ENCODE measurements at regions not wholly inside any gene's neighbourhood (a gene's known extent, or its start where the extent isn't known, plus 50 kb on each side); places are given as distances from the start of the nearest gene placed in this dataset.

DNA sequence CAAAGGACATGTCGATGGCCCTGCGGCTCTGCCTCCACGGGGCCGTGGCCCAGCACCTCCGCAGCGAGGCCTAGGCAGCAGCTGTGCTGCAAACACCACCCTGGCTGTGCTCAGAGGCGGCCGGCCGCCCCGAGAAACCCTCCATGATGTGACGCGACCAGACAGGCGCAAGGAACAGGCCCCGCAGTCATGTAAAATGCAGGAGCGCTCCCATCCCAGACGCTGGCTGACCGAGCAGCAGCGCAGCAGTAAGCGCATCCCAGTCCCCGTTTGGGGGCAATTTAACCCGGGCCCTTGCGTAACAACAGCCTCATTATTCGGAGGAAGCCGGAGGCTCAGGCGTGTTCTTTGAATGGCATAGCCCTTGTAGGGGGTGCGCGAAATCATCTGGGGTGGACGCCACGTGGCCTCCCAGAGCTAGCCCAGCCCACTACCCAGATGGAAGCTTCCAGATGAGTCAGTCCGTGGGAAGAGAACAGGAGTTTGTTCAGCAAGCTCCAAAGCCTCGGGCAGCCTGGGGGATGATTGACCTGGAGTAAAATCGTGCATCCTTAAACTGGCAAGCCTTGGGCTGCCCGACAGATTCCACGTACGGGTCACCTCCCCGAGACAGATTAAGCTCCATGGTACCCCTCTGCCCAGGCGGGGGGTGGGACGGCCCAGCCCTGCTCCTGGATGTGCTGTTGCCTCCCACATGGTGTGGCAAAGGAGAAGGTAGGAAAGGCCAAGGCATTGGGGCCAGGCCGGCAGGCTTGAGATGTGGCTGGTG, 124.0 kb downstream of the HMX1 start:
- H3K27me3 ChIP-seq (ENCODE audit: control insufficient read depth in 2 of 2, insufficient read depth in 1 of 2, low read length in 1 of 2): no peaks in the 10 kb centered on the region
- no peak overlapping the region for H3K27ac ChIP-seq (ENCODE audit: low read depth in 1 of 2, low read length in 1 of 2)
- H3K36me3 ChIP-seq (ENCODE audit: control insufficient read depth in 2 of 2, insufficient read depth in 2 of 2, low read length in 1 of 2): no peaks in the 10 kb centered on the region
- WGBS: 89% methylated on average over 39 of the region's 39 CpGs
- DNase-seq (ENCODE audit: low read depth in 6 of 9, low spot score in 9 of 9): no peak
- H3K4me3 ChIP-seq (ENCODE audit: low read length in 2 of 2): no peak overlapping the region
- no peaks in the 10 kb centered on the region for H3K4me1 ChIP-seq (ENCODE audit: control insufficient read depth in 2 of 2, insufficient read depth in 2 of 2, low read length in 2 of 2)
- H3K9me3 ChIP-seq (ENCODE audit: control insufficient read depth in 2 of 2, insufficient read depth in 1 of 2, low read length in 1 of 2): no peaks in the 10 kb centered on the region

DNA sequence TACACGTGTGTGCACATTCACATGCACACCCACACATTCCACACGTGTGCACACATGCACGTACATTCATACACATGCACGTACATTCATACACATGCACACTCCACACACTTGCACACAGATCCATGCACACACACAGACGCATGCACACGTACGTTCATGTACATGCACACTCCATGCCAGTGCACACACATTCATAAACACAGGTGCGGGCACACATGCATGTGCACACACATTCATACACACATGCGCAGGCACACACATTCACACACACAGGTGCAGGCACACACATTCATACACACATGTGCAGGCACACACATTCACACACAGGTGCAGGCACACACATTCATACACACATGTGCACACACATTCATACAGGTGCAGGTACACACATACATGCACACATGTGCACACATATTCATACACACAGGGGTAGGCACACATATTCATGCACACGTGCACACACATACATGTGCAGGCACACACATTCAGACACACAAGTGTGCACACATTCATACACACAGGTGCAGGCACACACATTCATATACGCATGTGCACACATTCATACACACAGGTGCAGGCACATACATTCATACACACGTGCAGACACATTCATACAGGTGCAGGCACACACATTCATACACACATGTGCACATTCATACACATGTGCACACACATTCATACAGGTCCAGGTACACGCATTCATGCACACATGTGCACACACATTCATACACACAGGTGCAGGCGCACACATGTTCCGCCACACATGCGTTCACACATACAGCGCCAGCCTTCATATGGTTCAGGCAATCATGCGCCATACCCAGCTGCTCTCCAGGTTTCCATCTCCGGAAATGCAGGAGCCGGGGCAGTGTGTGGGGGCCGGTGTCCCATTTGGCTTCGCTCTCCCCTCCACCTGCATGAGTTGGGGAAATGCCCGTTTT, 124.8 kb downstream of the HMX1 start:
- DNase-seq (ENCODE audit: low read depth in 6 of 9, low spot score in 9 of 9): no peak
- Histone ChIP-seq H3K4me3 (ENCODE audit: low read length in 2 of 2) (no peak overlapping the region), H3K27ac (ENCODE audit: low read depth in 1 of 2, low read length in 1 of 2) (no peak overlapping the region), H3K27me3 (ENCODE audit: control insufficient read depth in 2 of 2, insufficient read depth in 1 of 2, low read length in 1 of 2) (no peaks in the 10 kb centered on the region), H3K9me3 (ENCODE audit: control insufficient read depth in 2 of 2, insufficient read depth in 1 of 2, low read length in 1 of 2) (no peaks in the 10 kb centered on the region), H3K4me1 (ENCODE audit: control insufficient read depth in 2 of 2, insufficient read depth in 2 of 2, low read length in 2 of 2) (no peaks in the 10 kb centered on the region), H3K36me3 (ENCODE audit: control insufficient read depth in 2 of 2, insufficient read depth in 2 of 2, low read length in 1 of 2) (no peaks in the 10 kb centered on the region)
- 97% methylated on average over 23 of the region's 23 CpGs for WGBS

DNA sequence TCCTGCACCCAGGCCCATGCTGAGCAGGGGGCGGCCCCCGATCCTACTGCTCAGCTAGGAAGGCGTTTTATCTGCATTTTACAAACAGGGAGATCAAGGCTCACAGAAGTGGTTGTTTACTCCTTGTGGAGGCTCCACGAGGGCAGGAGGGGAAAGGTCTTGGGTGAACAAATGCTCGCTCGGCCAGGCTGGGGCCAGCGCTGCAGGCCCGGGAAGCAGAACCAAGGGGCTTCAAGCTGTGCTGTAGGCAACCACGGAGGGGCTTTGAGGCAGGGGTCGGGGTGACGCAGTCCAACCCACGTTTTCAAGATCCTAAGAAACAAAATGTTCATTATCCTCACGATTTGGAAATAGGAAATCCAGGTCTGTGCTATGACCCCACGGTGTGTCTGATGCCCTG, 125.8 kb downstream of the HMX1 start:
- no peak for DNase-seq (ENCODE audit: low read depth in 6 of 9, low spot score in 9 of 9)
- Histone ChIP-seq H3K4me1 (ENCODE audit: control insufficient read depth in 2 of 2, insufficient read depth in 2 of 2, low read length in 2 of 2) (no peaks in the 10 kb centered on the region), H3K27ac (ENCODE audit: low read depth in 1 of 2, low read length in 1 of 2) (no peak overlapping the region), H3K4me3 (ENCODE audit: low read length in 2 of 2) (no peak overlapping the region), H3K36me3 (ENCODE audit: control insufficient read depth in 2 of 2, insufficient read depth in 2 of 2, low read length in 1 of 2) (no peaks in the 10 kb centered on the region), H3K27me3 (ENCODE audit: control insufficient read depth in 2 of 2, insufficient read depth in 1 of 2, low read length in 1 of 2) (no peaks in the 10 kb centered on the region), H3K9me3 (ENCODE audit: control insufficient read depth in 2 of 2, insufficient read depth in 1 of 2, low read length in 1 of 2) (no peaks in the 10 kb centered on the region)
- 76% methylated on average over 14 of the region's 14 CpGs for WGBS

DNA sequence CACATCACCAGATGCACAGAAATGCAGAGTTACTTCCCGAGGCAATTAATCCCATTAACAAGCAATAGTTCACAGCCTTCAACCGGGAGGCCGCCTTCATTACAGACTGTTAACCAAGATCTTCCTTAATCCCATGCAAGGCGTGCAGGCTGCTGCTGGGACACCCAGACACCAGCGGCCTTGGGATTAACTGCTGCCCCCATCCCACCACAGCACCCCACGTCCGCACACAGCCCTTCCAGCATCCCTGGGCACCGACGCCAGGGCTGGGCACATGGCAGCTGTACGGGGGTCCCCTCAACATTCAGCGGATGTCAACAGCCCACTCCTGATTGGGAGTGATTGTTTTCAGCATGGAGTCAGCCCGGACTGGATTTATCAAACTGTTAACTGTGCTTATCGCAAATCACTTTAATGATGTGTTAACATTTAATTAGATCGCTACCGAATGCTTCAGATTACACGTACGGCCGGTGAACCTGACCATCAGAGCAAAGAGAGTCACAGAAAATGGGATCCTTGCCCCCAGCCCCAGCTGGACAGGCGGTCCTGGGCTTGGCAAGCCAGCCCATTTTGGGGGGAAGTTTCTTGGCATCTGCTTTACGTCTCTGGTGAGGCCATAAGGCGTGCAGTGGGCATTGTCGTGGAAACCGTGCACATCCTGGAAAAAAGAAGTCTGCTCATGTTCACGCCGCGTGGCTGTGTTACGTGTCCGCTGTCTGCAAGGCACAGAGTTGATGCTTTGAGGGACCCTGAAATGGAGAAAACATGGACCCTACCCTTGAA, 126.4 kb downstream of the HMX1 start:
- DNase-seq (ENCODE audit: low read depth in 6 of 9, low spot score in 9 of 9): no peak
- H3K36me3 ChIP-seq (ENCODE audit: control insufficient read depth in 2 of 2, insufficient read depth in 2 of 2, low read length in 1 of 2): no peaks in the 10 kb centered on the region
- no peaks in the 10 kb centered on the region for H3K9me3 ChIP-seq (ENCODE audit: control insufficient read depth in 2 of 2, insufficient read depth in 1 of 2, low read length in 1 of 2)
- H3K4me1 ChIP-seq (ENCODE audit: control insufficient read depth in 2 of 2, insufficient read depth in 2 of 2, low read length in 2 of 2): no peaks in the 10 kb centered on the region
- 93% methylated on average over 28 of the region's 28 CpGs for WGBS
- H3K4me3 ChIP-seq (ENCODE audit: low read length in 2 of 2): no peak overlapping the region
- H3K27me3 ChIP-seq (ENCODE audit: control insufficient read depth in 2 of 2, insufficient read depth in 1 of 2, low read length in 1 of 2): no peaks in the 10 kb centered on the region
- H3K27ac ChIP-seq (ENCODE audit: low read depth in 1 of 2, low read length in 1 of 2): no peak overlapping the region

DNA sequence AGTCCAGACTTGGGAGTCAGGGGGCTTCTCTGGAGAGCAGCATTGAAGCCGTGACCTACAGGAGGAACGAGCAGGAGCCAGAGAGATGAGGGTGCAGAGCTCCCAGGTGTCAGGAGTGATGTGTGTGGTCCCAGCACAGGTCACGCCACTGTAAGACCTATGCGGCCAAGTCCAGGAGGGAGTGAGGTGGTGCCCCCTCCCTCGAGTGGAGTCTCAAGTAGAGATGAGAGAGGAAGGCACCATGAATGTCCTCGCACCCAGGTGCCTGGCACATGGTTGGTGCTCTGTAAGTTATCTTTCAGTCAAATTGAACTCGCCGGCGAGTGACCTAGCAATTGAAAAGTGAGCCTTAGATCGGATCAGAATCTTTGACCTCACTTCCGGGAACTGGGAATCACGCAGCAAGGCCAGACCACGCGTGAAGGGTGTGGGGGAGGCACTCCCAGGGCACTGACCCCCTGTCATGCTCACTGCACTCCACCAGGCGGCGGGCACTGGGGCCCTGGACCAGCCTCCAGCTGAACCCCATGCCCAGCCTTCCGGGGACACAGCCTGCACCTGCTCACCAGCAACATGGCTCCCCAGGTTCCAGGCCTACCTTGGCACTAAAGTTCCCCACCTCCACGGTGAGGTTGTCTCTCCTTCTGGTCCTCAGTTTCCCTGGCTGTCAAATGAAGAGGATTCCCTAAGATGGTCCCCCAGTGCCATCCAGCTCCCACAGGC, 127.4 kb downstream of the HMX1 start:
- no peak for DNase-seq (ENCODE audit: low read depth in 6 of 9, low spot score in 9 of 9)
- H3K9me3 ChIP-seq (ENCODE audit: control insufficient read depth in 2 of 2, insufficient read depth in 1 of 2, low read length in 1 of 2): no peaks in the 10 kb centered on the region
- WGBS: 87% methylated on average over 18 of the region's 18 CpGs
- H3K36me3 ChIP-seq (ENCODE audit: control insufficient read depth in 2 of 2, insufficient read depth in 2 of 2, low read length in 1 of 2): no peaks in the 10 kb centered on the region
- no peaks in the 10 kb centered on the region for H3K27me3 ChIP-seq (ENCODE audit: control insufficient read depth in 2 of 2, insufficient read depth in 1 of 2, low read length in 1 of 2)
- no peaks in the 10 kb centered on the region for H3K4me1 ChIP-seq (ENCODE audit: control insufficient read depth in 2 of 2, insufficient read depth in 2 of 2, low read length in 2 of 2)
- no peak overlapping the region for H3K27ac ChIP-seq (ENCODE audit: low read depth in 1 of 2, low read length in 1 of 2)
- H3K4me3 ChIP-seq (ENCODE audit: low read length in 2 of 2): no peak overlapping the region

DNA sequence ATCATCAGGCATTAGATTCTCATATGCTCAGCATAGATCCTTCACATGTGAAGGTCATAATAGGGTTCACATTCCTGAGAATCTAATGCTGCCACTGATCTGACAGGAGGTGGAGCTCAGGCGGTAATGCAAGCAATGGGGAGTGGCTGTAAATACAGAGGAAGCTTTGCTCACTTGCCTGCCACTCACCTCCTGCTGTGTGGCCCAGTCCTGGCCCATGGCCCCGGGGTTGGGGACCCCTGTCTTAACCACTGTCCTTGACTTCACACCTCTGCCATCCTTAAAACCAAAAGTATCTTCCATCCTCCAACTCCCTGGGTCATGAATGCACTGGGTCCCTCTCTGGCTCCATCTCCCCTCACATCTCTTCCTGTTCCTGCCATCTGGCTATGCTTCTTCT, 129.1 kb downstream of the HMX1 start:
- H3K27me3 ChIP-seq (ENCODE audit: control insufficient read depth in 2 of 2, insufficient read depth in 1 of 2, low read length in 1 of 2): no peaks in the 10 kb centered on the region
- no peaks in the 10 kb centered on the region for H3K36me3 ChIP-seq (ENCODE audit: control insufficient read depth in 2 of 2, insufficient read depth in 2 of 2, low read length in 1 of 2)
- no peak overlapping the region for H3K27ac ChIP-seq (ENCODE audit: low read depth in 1 of 2, low read length in 1 of 2)
- H3K4me3 ChIP-seq (ENCODE audit: low read length in 2 of 2): no peak overlapping the region
- H3K9me3 ChIP-seq (ENCODE audit: control insufficient read depth in 2 of 2, insufficient read depth in 1 of 2, low read length in 1 of 2): no peaks in the 10 kb centered on the region
- no peak for DNase-seq (ENCODE audit: low read depth in 6 of 9, low spot score in 9 of 9)
- H3K4me1 ChIP-seq (ENCODE audit: control insufficient read depth in 2 of 2, insufficient read depth in 2 of 2, low read length in 2 of 2): no peaks in the 10 kb centered on the region
- WGBS: 80% methylated on average over 2 of the region's 2 CpGs

DNA sequence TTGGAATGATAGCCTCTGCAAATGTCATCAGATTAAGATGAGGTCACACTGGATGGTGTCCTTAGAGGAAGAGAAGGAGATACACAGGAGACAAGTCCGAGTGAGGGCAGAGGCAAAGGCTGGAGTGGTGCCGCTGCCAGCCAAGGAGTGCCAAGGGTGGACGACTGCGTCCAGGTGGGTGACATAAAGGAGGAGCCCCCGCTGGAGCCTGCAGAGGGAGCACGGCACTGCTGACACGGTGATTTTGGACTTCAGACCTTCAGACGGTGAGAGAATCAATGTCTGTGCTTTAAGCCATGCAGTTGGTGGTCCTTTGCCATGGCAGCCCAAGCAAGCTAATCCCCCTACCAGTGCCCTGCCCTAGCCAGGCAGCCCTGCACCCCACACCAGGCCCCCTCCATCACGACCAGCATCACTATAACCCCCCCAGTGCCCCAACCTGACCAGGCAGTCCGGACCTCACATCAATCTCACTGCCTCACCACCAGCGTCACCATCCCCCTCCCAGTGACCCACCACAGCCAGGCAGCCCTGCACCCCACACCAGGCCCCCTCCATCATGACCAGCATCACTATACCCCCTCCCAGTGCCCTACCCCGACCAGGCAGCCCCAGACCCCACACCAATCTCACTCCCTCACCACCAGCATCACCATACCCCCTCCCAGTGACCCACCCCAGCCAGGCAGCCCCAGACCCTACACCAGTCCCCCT, 130.0 kb downstream of the HMX1 start:
- no peak overlapping the region for H3K4me3 ChIP-seq (ENCODE audit: low read length in 2 of 2)
- H3K9me3 ChIP-seq (ENCODE audit: control insufficient read depth in 2 of 2, insufficient read depth in 1 of 2, low read length in 1 of 2): no peaks in the 10 kb centered on the region
- no peak for DNase-seq (ENCODE audit: low read depth in 6 of 9, low spot score in 9 of 9)
- 89% methylated on average over 12 of the region's 12 CpGs for WGBS
- no peaks in the 10 kb centered on the region for H3K36me3 ChIP-seq (ENCODE audit: control insufficient read depth in 2 of 2, insufficient read depth in 2 of 2, low read length in 1 of 2)
- no peak overlapping the region for H3K27ac ChIP-seq (ENCODE audit: low read depth in 1 of 2, low read length in 1 of 2)
- H3K4me1 ChIP-seq (ENCODE audit: control insufficient read depth in 2 of 2, insufficient read depth in 2 of 2, low read length in 2 of 2): no peaks in the 10 kb centered on the region
- no peaks in the 10 kb centered on the region for H3K27me3 ChIP-seq (ENCODE audit: control insufficient read depth in 2 of 2, insufficient read depth in 1 of 2, low read length in 1 of 2)

DNA sequence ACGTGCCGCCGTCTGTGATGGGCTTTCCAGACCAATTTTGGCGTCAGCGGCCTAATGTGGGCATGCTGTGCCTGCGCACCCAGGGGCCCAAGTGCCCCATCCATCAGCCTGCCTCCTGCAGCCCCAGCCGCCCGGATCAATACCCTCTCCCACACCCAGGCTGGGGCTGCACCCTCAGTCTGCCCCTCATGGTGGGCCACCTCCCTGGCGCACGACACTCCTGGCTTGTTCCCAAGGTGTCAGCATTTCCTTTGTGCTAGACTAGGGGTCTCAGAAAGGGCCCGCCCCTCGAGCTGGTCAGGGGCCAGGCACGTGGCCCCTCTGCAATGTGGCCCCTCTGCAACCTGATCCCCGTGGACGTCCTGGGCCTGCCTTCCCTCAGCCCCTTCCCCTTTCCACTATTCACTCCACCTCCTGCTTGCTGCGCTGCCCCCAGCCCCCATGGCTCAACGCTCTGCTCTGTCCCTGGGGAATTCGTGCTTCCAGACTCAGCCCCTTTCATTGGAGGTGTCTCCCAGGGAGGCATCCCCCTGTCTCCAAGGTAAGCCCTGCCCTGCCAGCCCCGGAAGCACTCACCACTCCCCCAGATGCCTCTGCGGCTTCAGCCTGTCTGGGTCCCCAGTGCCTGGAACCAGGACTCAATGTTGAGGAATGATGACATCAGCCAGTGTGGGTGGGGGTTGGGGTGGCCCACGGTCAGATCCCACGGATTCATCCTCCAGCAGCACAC, 130.8 kb downstream of the HMX1 start:
- no peak for DNase-seq (ENCODE audit: low read depth in 6 of 9, low spot score in 9 of 9)
- Histone ChIP-seq H3K4me1 (ENCODE audit: control insufficient read depth in 2 of 2, insufficient read depth in 2 of 2, low read length in 2 of 2) (no peaks in the 10 kb centered on the region), H3K4me3 (ENCODE audit: low read length in 2 of 2) (no peak overlapping the region), H3K27ac (ENCODE audit: low read depth in 1 of 2, low read length in 1 of 2) (no peak overlapping the region), H3K9me3 (ENCODE audit: control insufficient read depth in 2 of 2, insufficient read depth in 1 of 2, low read length in 1 of 2) (no peaks in the 10 kb centered on the region), H3K36me3 (ENCODE audit: control insufficient read depth in 2 of 2, insufficient read depth in 2 of 2, low read length in 1 of 2) (no peaks in the 10 kb centered on the region), H3K27me3 (ENCODE audit: control insufficient read depth in 2 of 2, insufficient read depth in 1 of 2, low read length in 1 of 2) (no peaks in the 10 kb centered on the region)
- WGBS: 78% methylated on average over 22 of the region's 22 CpGs

All from thymus (tissue), 11 donors.